Mucosa of descending colon (tissue), 3 donors: ENCODE measurements at regions not wholly inside any gene's neighbourhood (a gene's known extent, or its start where the extent isn't known, plus 50 kb on each side); places are given as distances from the start of the nearest gene placed in this dataset.
A peak's percentile ranks its signal among the peaks of the same experiment; 100 is the strongest.

Experiments used
- ATAC-seq: fragments of 200-7000 bp; cut with Tn5 transposase; one replicate; pipeline ENCODE4 v1.9.1; 2020; ENCODE audit warnings: mild to moderate bottlenecking, moderate library complexity
- DNase-seq, 3 donors: peaks; one replicate each; pipeline ENCODE4 v3.0.0-alpha.2; 2020
- H3K36me3 ChIP-seq: fragments of 200-600 bp; one replicate; pipeline ENCODE4 v1.8.0; 2021; ENCODE audit warnings: low read depth, mild to moderate bottlenecking
- H3K4me1 ChIP-seq: fragments of 200-600 bp; one replicate; pipeline ENCODE4 v1.8.0; 2021; ENCODE audit warnings: low read depth, mild to moderate bottlenecking
- H3K4me3 ChIP-seq: fragments of 200-600 bp; one replicate; pipeline ENCODE4 v1.8.0; 2021; ENCODE audit warnings: mild to moderate bottlenecking
- H3K9me3 ChIP-seq: fragments of 200-600 bp; one replicate; pipeline ENCODE4 v1.8.0; 2021; ENCODE audit warnings: mild to moderate bottlenecking
- intact Hi-C, 2 donors: fragments of 100-400 bp; cut with DNase I in 1 of 2; cut with micrococcal nuclease in 1 of 2; formaldehyde crosslinking; loops; one replicate each; pipeline versions ENCODE4 v1.11.0 to v1.11.1; 2022; cut with DNase I, micrococcal nuclease
- TF ChIP-seq, protein P1 (sequence below): fragments of 200-600 bp; IDR thresholded peaks from one replicate; pipeline ENCODE4 v1.8.0; 2022; ENCODE audit warnings: antibody characterized with exemption, mild to moderate bottlenecking
- donor health status: DM: no; HTN: no; CAD: no; lungs with moderate emphysema.
- donor health status: DM: no; HTN: no; CAD: no.
- donor health status: DM: no; HTN: yes; CAD: no.

DNA sequence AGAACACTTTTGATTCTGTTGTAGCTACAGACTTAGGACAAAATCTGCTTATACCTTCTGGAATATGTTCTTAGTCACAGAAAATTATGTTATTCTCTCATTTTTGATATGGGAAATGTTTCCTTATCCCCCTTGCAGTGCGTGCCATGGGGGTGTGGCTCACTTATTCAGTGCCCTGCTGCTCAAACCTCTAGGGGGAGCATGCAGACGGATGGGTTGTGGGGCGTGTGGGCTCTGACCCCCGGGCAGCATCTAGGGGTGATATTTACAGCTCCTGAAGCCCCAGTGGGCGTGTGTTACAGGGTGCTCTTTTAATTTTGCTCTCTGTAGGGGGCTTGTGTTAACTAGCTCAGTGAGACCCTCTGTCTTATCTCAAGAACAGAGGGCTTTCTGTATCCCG lies 61.3 kb upstream of the FERMT1 start:
- TF ChIP-seq, protein P1, sequence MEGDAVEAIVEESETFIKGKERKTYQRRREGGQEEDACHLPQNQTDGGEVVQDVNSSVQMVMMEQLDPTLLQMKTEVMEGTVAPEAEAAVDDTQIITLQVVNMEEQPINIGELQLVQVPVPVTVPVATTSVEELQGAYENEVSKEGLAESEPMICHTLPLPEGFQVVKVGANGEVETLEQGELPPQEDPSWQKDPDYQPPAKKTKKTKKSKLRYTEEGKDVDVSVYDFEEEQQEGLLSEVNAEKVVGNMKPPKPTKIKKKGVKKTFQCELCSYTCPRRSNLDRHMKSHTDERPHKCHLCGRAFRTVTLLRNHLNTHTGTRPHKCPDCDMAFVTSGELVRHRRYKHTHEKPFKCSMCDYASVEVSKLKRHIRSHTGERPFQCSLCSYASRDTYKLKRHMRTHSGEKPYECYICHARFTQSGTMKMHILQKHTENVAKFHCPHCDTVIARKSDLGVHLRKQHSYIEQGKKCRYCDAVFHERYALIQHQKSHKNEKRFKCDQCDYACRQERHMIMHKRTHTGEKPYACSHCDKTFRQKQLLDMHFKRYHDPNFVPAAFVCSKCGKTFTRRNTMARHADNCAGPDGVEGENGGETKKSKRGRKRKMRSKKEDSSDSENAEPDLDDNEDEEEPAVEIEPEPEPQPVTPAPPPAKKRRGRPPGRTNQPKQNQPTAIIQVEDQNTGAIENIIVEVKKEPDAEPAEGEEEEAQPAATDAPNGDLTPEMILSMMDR, result no peak
- no peak overlapping the region for H3K4me3 ChIP-seq
- DNase-seq, result no peak
- no peaks in the 10 kb centered on the region for H3K9me3 ChIP-seq
- no peaks in the 10 kb centered on the region for H3K4me1 ChIP-seq
- intact Hi-C loops, result loop anchor here in 1 of 2 donors (10.0 kb wide), 1 partner anchor 761 kb away; no protein-coding TSS in a partner anchor
- no peaks in the 10 kb centered on the region for H3K36me3 ChIP-seq
- no peak for ATAC-seq

DNA sequence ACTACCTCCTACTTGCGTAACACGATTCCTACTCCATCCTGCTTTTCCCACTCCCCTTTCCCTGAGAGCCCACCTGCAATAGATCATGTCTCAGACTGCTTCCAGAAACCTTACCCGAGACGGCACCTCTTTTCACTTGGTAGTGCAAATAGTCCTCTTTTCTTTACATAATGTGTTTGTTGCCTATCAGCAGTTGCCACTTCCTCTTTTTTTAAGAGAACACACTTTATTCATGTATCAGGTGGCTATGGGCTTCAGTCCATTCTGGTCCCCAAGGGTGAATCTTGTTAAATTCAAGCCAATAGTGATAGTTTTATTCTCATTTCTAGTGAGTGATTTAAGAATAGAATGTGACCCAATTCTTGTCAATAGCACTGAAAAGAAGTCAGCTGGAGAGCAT lies 57.7 kb upstream of the FERMT1 start:
- no peaks in the 10 kb centered on the region for H3K36me3 ChIP-seq
- no peak for DNase-seq
- ATAC-seq, result no peak
- no peaks in the 10 kb centered on the region for H3K9me3 ChIP-seq
- intact Hi-C loops, result loop anchor here in 1 of 2 donors (10.0 kb wide), 1 partner anchor 764 kb away; no protein-coding TSS in a partner anchor
- TF ChIP-seq, protein P1, result no peak
- H3K4me3 ChIP-seq, result no peak overlapping the region
- no peaks in the 10 kb centered on the region for H3K4me1 ChIP-seq

DNA sequence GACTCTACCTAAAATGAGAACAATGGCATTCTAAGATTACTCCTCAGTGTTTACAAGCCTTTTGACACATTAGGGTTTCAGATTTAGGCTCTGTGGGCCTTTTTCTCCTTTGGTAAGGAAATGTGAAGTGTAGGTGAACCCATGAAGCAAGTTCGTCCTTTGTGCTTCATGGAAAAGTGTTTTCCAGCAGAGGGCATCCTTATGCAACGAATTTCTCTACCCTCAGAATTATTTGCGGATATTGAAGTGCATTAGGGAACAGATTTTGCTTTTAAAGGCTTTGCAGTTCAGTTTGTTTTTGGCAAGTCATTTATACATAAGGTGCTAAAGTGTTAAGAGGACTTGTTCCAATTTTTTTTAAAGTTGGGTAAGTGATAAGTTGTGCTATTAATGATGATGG lies 55.7 kb upstream of the FERMT1 start:
- no peak for ATAC-seq
- Histone ChIP-seq H3K4me1 (no peaks in the 10 kb centered on the region), H3K36me3 (no peaks in the 10 kb centered on the region), H3K9me3 (no peaks in the 10 kb centered on the region), H3K4me3 (no peak overlapping the region)
- TF ChIP-seq, protein P1, result no peak
- peak in 1 of 3 donors; percentile 29 for DNase-seq
- intact Hi-C loops, result no loop called here

DNA sequence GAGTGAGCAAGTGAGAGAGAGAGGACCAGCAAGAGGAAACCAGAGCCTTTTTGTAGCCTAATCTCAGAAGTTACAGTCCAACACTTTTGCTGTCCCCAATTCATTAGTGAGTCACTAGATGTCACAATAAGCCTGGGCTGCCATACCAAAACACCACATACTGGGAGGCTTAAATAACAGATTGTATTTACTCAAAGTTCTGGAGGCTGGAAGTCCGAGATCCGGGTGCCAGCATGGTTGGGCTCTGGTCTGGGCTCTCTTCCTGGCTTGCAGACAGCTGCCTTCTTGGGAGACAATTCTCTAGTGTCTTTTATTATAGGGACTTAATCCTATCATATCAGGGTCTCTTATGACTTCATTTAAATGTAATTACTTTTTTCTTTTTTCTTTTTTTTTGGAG lies 50.7 kb upstream of the FERMT1 start:
- intact Hi-C loops, result no loop called here
- ATAC-seq, result no peak
- Histone ChIP-seq H3K4me1 (no peaks in the 10 kb centered on the region), H3K4me3 (no peak overlapping the region), H3K9me3 (peaks cover 5% of the 10 kb centered on the region), H3K36me3 (no peaks in the 10 kb centered on the region)
- DNase-seq, result no peak
- TF ChIP-seq, protein P1, result no peak
